ENCODE measurements at regions not wholly inside any gene's neighbourhood (a gene's known extent, or its start where the extent isn't known, plus 50 kb on each side); places are given as distances from the start of the nearest gene placed in this dataset.

DNA sequence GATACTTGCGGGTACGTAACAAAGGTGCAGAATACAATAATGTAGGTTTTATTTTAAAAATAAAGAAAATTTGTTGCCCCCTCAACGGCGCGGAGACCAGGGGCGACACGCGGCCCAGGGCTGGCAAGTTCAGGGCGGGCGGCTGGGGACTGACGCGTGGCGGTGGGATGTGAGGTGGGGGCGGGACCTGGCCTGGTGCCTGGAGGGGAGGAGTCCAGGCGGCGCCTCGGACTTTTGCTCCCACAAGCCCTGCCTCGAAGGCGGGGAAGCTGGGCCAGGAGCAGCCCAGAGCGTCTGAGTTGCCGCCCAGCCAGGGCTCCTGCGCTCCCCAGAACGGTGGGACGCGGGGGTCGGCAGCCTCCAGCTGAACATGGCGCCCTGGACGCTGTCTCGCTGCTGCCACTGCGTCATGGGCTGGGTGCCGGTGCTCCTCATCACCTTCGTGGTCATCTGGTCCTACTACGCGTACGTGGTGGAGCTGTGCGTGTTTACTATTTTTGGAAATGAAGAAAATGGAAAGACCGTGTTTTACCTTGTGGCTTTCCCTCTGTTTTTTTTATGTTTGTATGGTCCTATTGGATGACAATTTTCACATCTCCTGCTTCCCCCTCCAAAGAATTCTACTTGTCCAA, 1122.8 kb upstream of the ATXN8OS start:
- TF ChIP-seq POLR2A (IDR thresholded peaks at IDR 0.05), result no peak
- TF ChIP-seq, protein P1, sequence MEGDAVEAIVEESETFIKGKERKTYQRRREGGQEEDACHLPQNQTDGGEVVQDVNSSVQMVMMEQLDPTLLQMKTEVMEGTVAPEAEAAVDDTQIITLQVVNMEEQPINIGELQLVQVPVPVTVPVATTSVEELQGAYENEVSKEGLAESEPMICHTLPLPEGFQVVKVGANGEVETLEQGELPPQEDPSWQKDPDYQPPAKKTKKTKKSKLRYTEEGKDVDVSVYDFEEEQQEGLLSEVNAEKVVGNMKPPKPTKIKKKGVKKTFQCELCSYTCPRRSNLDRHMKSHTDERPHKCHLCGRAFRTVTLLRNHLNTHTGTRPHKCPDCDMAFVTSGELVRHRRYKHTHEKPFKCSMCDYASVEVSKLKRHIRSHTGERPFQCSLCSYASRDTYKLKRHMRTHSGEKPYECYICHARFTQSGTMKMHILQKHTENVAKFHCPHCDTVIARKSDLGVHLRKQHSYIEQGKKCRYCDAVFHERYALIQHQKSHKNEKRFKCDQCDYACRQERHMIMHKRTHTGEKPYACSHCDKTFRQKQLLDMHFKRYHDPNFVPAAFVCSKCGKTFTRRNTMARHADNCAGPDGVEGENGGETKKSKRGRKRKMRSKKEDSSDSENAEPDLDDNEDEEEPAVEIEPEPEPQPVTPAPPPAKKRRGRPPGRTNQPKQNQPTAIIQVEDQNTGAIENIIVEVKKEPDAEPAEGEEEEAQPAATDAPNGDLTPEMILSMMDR (IDR thresholded peaks at IDR 0.05), result no peak
